HepG2 (cell line): ENCODE measurements at regions not wholly inside any gene's neighbourhood (a gene's known extent, or its start where the extent isn't known, plus 50 kb on each side); places are given as distances from the start of the nearest gene placed in this dataset.

Experiments used
- ATAC-seq: fragments of 200-7000 bp; cut with Tn5 transposase; 3 replicates; pipeline ENCODE4 v1.9.1; 2020; ENCODE audit warnings: mild to moderate bottlenecking, moderate library complexity
- BruUV-seq: library from RNA; stranded (reverse); fragments of 400-500 nt; replicated peaks from 2 replicates; lab custom pipeline; 2021; lab: Mats Ljungman, UMichigan
- CTCF ChIA-PET: fragments of 300-600 bp; formaldehyde crosslinking; extraction: SDS; loops from one replicate; lab custom pipeline; 2021; ENCODE audit warnings: low total read pairs, inconsistent platforms, low intra/inter-chr PET ratio; lab: Yijun Ruan, JAX
- POLR2A ChIA-PET: fragments of 350-600 bp; sonication (Branson Sonifier 250); formaldehyde crosslinking; loops from one replicate; lab custom pipeline; 2020; ENCODE audit warnings: antibody characterized with exemption, inconsistent platforms; lab: Yijun Ruan, JAX
- DNase-seq: peaks from one replicate; pipeline ENCODE4 v3.0.0-alpha.2; 2015; ENCODE audit warnings: low spot score
- FAIRE-seq: peaks from 3 replicates; lab custom pipeline; 2011; peaks lifted over from hg19 to GRCh38; lab: Jason Lieb, UNC
- H2AFZ ChIP-seq: one replicate; pipeline ENCODE4 v1.6.1; 2011; ENCODE audit warnings: low read length, inconsistent platforms
- H3K27ac ChIP-seq: fragments of 300-600 bp; 3 replicates; pipeline ENCODE4 v1.8.0; 2011; ENCODE audit warnings: mixed run types, mild to moderate bottlenecking, mixed read lengths, low read length, inconsistent platforms; ENCODE audit not compliant: insufficient read depth; ENCODE audit errors: extremely low read length
- H3K27me3 ChIP-seq, 2 experiments: fragments of 200-600 bp in 1 of 2; 2 replicates in 1 of 2; 3 replicates in 1 of 2; pipeline versions ENCODE4 v1.6.0 to v1.8.0; 2011; ENCODE audit warnings: low read length in 2 of 2, mild to moderate bottlenecking in 2 of 2, moderate library complexity in 2 of 2, inconsistent platforms in 1 of 2; ENCODE audit not compliant: insufficient read depth in 2 of 2, control insufficient read depth in 1 of 2
- H3K36me3 ChIP-seq, 2 experiments: fragments of 200-600 bp in 1 of 2; replicated peaks in 1 of 2; 2 replicates in 1 of 2; 3 replicates in 1 of 2; pipeline versions ENCODE4 v1.5.1 to v1.8.0; 2011; ENCODE audit warnings: low read length in 2 of 2, inconsistent platforms in 1 of 2; ENCODE audit not compliant: insufficient read depth in 2 of 2, control insufficient read depth in 1 of 2
- H3K4me1 ChIP-seq: 2 replicates; pipeline ENCODE4 v1.5.1; 2012; ENCODE audit warnings: low read length, inconsistent platforms; ENCODE audit not compliant: insufficient read depth
- H3K4me2 ChIP-seq: 2 replicates; pipeline ENCODE4 v1.6.0; 2011; ENCODE audit warnings: low read depth, low read length, inconsistent platforms
- H3K4me3 ChIP-seq, 3 experiments: fragments of 200-600 bp in 1 of 3; sonication (generic), shearing (Covaris generic) in 1 of 3; replicated peaks in 1 of 3; 2 replicates each; pipeline ENCODE4 v1.5.1; 2011 to 2016; ENCODE audit warnings: low read length in 3 of 3, inconsistent platforms in 2 of 3, low read depth in 2 of 3, mild to moderate bottlenecking in 2 of 3, control low read depth in 1 of 3, mixed read lengths in 1 of 3; ENCODE audit not compliant: insufficient read depth in 1 of 3
- H3K79me2 ChIP-seq: one replicate; pipeline ENCODE4 v1.6.1; 2011; ENCODE audit warnings: low read length, inconsistent platforms; ENCODE audit not compliant: insufficient read depth
- H3K9ac ChIP-seq: 2 replicates; pipeline ENCODE4 v1.6.0; 2011; ENCODE audit warnings: mild to moderate bottlenecking, low read depth, low read length, inconsistent platforms; ENCODE audit not compliant: insufficient read depth
- H3K9me3 ChIP-seq: 2 replicates; pipeline ENCODE4 v1.5.1; 2012; ENCODE audit warnings: mild to moderate bottlenecking, low read length
- H4K20me1 ChIP-seq: 2 replicates; pipeline ENCODE4 v1.6.0; 2011; ENCODE audit warnings: inconsistent platforms, mild to moderate bottlenecking, low read length, moderate library complexity; ENCODE audit not compliant: insufficient read depth
- FOSL2 ChIP-seq: sonication (generic); formaldehyde crosslinking; IDR thresholded peaks from 2 replicates; pipeline ENCODE4 v1.4.0; 2020; ENCODE audit warnings: missing genetic modification reagents
- HIVEP1 ChIP-seq: sonication (generic); formaldehyde crosslinking; IDR thresholded peaks from 2 replicates; pipeline ENCODE4 v1.4.0; 2020; ENCODE audit warnings: mild to moderate bottlenecking, missing genetic modification reagents
- PCBP2 ChIP-seq: fragments of 200-400 bp; formaldehyde crosslinking; optimal IDR thresholded peaks from 2 replicates; pipeline ENCODE3; 2018; ENCODE audit warnings: low read length, low read depth; ENCODE audit not compliant: poor library complexity, severe bottlenecking
- THAP11 ChIP-seq: IDR thresholded peaks from 2 replicates; pipeline ENCODE4 v1.6.1; 2016; ENCODE audit warnings: missing biosample characterization, missing genetic modification reagents
- ZNF44 ChIP-seq: sonication (generic); formaldehyde crosslinking; IDR thresholded peaks from 2 replicates; pipeline ENCODE4 v1.5.1; 2020; ENCODE audit warnings: mild to moderate bottlenecking, missing genetic modification reagents
- ZNF569 ChIP-seq: sonication (generic); formaldehyde crosslinking; IDR thresholded peaks from 2 replicates; pipeline ENCODE4 v1.5.0; 2020; ENCODE audit warnings: mild to moderate bottlenecking, missing genetic modification reagents, moderate library complexity, borderline replicate concordance
- ZNF883 ChIP-seq: sonication (generic); formaldehyde crosslinking; IDR thresholded peaks from 2 replicates; pipeline ENCODE4 v1.5.1; 2020; ENCODE audit warnings: mild to moderate bottlenecking, missing genetic modification reagents; ENCODE audit errors: not compliant biosample characterization
- ZSCAN29 ChIP-seq: sonication (generic); formaldehyde crosslinking; conservative IDR thresholded peaks from 2 replicates; pipeline ENCODE4 v1.4.0; 2020; ENCODE audit warnings: mild to moderate bottlenecking, missing genetic modification reagents
- WGBS: methylation state at CpG from one replicate; pipeline ENCODE4 v1.1.6; 2017; ENCODE audit warnings: low lambda C conversion rate; 5-methylcytosine and 5-hydroxymethylcytosine counted together
- in situ Hi-C: cut with HindIII; loops from 2 replicates; pipeline ENCODE4 v1.10.0; 2017; ENCODE audit warnings: low pct_unique_long_range_greater_than_20kb; ENCODE audit not compliant: extremely low pct_ligation_motif_present
- intact Hi-C: fragments of 100-400 bp; cut with micrococcal nuclease; formaldehyde crosslinking; loops from one replicate; pipeline ENCODE4 v1.10.0; 2022; ENCODE audit not compliant: unreplicated experiment

- ChIA-PET POLR2A (no interaction called here), CTCF (no interaction called here)
- H4K20me1 ChIP-seq: peaks cover under 1% of the 10 kb centered on the region; the same call in 1 of the 2 replicates
- no peak for ATAC-seq
- intact Hi-C loops: no loop called here
- H3K79me2 ChIP-seq: peaks cover 23% of the 10 kb centered on the region
- TF ChIP-seq ZNF44 (0 out of 2 replicates have a peak, but pooled peaks have one; percentile 33), ZNF883 (CRISPR knock-in tag) (no peak)
- H3K27me3 ChIP-seq: no peaks in the 10 kb centered on the region
- no TSS peak for BruUV-seq
- FAIRE-seq: no peak
- H3K4me1 ChIP-seq: peaks cover 24% of the 10 kb centered on the region
- no peak for DNase-seq
- in situ Hi-C loops: loop anchor here (25.0 kb wide), 1 partner anchor 378 kb away; the partner anchor contains the start of genes HMGA1 and SMIM29
- H3K9me3 ChIP-seq: no peaks in the 10 kb centered on the region
- H3K36me3 ChIP-seq: peaks cover 6 to 40% of the 10 kb centered on the region in 2 experiments
- H3K9ac ChIP-seq: no peak overlapping the region
- WGBS: over 99% methylated on average over 7 of the region's 7 CpGs
- H3K4me2 ChIP-seq: no peak overlapping the region
- no peak overlapping the region for H3K27ac ChIP-seq
- H3K4me3 ChIP-seq: no peak overlapping the region
- no peak overlapping the region for H2AFZ ChIP-seq
Measured at GRCh38 chr6:34615574-34616226, 59.6 kb upstream of the SPDEF start.

- Histone ChIP-seq H3K36me3 (peaks cover 11 to 44% of the 10 kb centered on the region in 2 experiments), H3K4me3 (no peak overlapping the region), H3K27ac (peak overlapping the region; percentile 37), H3K9ac (no peak overlapping the region), H2AFZ (no peak overlapping the region), H3K79me2 (peaks cover 19% of the 10 kb centered on the region), H3K4me1 (peaks cover 13% of the 10 kb centered on the region), H4K20me1 (peaks cover 13% of the 10 kb centered on the region; the same call in 1 of the 2 replicates), H3K9me3 (no peaks in the 10 kb centered on the region), H3K27me3 (no peaks in the 10 kb centered on the region), H3K4me2 (no peak overlapping the region)
- BruUV-seq: no TSS peak
- in situ Hi-C loops (loop anchor here (25.0 kb wide), 1 partner anchor 374 kb away; the partner anchor contains the start of genes HMGA1 and SMIM29), intact Hi-C loops (no loop called here)
- 91% methylated on average over 4 of the region's 4 CpGs for WGBS
- TF ChIP-seq ZNF569 (CRISPR knock-in tag) (no peak), THAP11 (CRISPR knock-in tag) (no peak), HIVEP1 (CRISPR knock-in tag) (no peak), FOSL2 (CRISPR knock-in tag) (0 out of 2 replicates have a peak, but pooled peaks have one; percentile 14), PCBP2 (peak; percentile 77), ZSCAN29 (no peak)
- POLR2A ChIA-PET: interaction anchor here (1.6 to 2.5 kb wide), 3 partner anchors 152 to 196 kb away, joined by 7 to 17 read pairs (median 8); partner anchors contain the start of gene RPS10
- DNase-seq (peak; percentile 31), FAIRE-seq (no peak), ATAC-seq (no peak)
- CTCF ChIA-PET: interaction anchor here (2.6 kb wide), 1 partner anchor 84 kb away, joined by 43 read pairs; no protein-coding TSS in a partner anchor
Measured at GRCh38 chr6:34610819-34611477, 54.8 kb upstream of the SPDEF start.
